ENCODE measurements at regions not wholly inside any gene's neighbourhood (a gene's known extent, or its start where the extent isn't known, plus 50 kb on each side); places are given as distances from the start of the nearest gene placed in this dataset.
A peak's percentile ranks its signal among the peaks of the same experiment; 100 is the strongest.

GRCh38 chr1:47507881-47508701, 70.2 kb downstream of the FOXD2 start:
- peak overlapping the region; percentile 32 to 66 (median 43) for H3K4me3 ChIP-seq (ENCODE audit: extremely low read depth in 1 of 4, insufficient read depth in 2 of 4, low read depth in 3 of 4, low read length in 4 of 4)
- H2BK5ac ChIP-seq (ENCODE audit: low read depth, low read length) = no peak overlapping the region
- FAIRE-seq (no peak), DNase-seq (ENCODE audit: low read depth in 1 of 2, low spot score in 2 of 2) (peak in 1 of 2 experiments; percentile 57)
- peaks cover 13% of the 10 kb centered on the region; the same call in 1 of the 2 replicates for H3K23me2 ChIP-seq (ENCODE audit: low read depth, low read length)
- H3K4ac ChIP-seq (replicated peaks; ENCODE audit: insufficient read length, low read depth, low read length) = no peak overlapping the region
- WGBS, 2 experiments (ENCODE audit: extremely low coverage in 1 of 2, insufficient coverage in 1 of 2, insufficient read length in 1 of 2, insufficient replicate concordance in 2 of 2, low coverage in 1 of 2, low lambda C conversion rate in 2 of 2, missing lambda C conversion rate in 1 of 2) = 4% methylated on average over 49 of the region's 77 CpGs; no CpG with 5 or more reads in 1 of the 2 experiments
- H4K5ac ChIP-seq (ENCODE audit: insufficient read length, low read depth, low read length) = no peak overlapping the region
- no peak overlapping the region; the same call in 1 of the 2 replicates for H4K8ac ChIP-seq (ENCODE audit: extremely low read depth, insufficient read depth, low read length)
- TF ChIP-seq POLR2AphosphoS5 (IDR thresholded peaks at IDR 0.05; ENCODE audit: low read depth, low read length) (no peak), CBX5 (IDR thresholded peaks at IDR 0.05; ENCODE audit: low read depth, low read length) (no peak), KDM4A (IDR thresholded peaks at IDR 0.05; ENCODE audit: low read depth, low read length, severe bottlenecking) (peak; percentile 58), E2F6 (IDR thresholded peaks at IDR 0.05) (peak; percentile 70), EZH2 (IDR thresholded peaks at IDR 0.05; ENCODE audit: low read depth, low read length, severe bottlenecking) (peak; percentile 76), SUZ12 (IDR thresholded peaks at IDR 0.05; ENCODE audit: low read length) (peak; percentile 89)
- H3K79me1 ChIP-seq (ENCODE audit: low read depth, low read length) = no peaks in the 10 kb centered on the region
- no peak overlapping the region for H3K23ac ChIP-seq (ENCODE audit: insufficient read length)
- H3K27ac ChIP-seq (ENCODE audit: low read depth, low read length) = no peak overlapping the region
- H3K14ac ChIP-seq (ENCODE audit: insufficient read length) = no peak overlapping the region
- CTCF ChIA-PET (ENCODE audit: partially characterized antibody) = interaction anchor here (0.6 to 3.6 kb wide), 18 partner anchors 9 to 218 kb away, joined by 3 to 29 read pairs (median 4); partner anchors contain the start of gene FOXD2
- no peak overlapping the region for H2BK120ac ChIP-seq (replicated peaks; ENCODE audit: low read depth, low read length)
- H3K4me2 ChIP-seq (ENCODE audit: insufficient read depth in 1 of 2, low read depth in 2 of 2, low read length in 2 of 2) = peak overlapping the region; percentile 76 to 78
- POLR2A ChIA-PET (ENCODE audit: partially characterized antibody) = interaction anchor here (1.0 kb wide), 1 partner anchor 10 kb away, joined by 6 read pairs; no protein-coding TSS in a partner anchor
- no peaks in the 10 kb centered on the region for H3K9me3 ChIP-seq (ENCODE audit: insufficient read depth in 2 of 2, low read depth in 1 of 2, low read length in 1 of 2)
- no peak overlapping the region for H2AFZ ChIP-seq (ENCODE audit: low read length)
- H3K56ac ChIP-seq (replicated peaks; ENCODE audit: insufficient read length, low read depth, low read length) = no peak overlapping the region
- H2BK12ac ChIP-seq (ENCODE audit: low read depth, low read length) = no peak overlapping the region
- H3K9ac ChIP-seq (replicated peaks in 1 of 4; ENCODE audit: extremely low read depth in 1 of 4, low read depth in 3 of 4, low read length in 3 of 4) = no peak overlapping the region
- peaks cover 22 to 53% (median 47%) of the 10 kb centered on the region in 4 experiments for H3K27me3 ChIP-seq (replicated peaks in 1 of 4; ENCODE audit: control insufficient read depth in 3 of 4, extremely low read depth in 1 of 4, insufficient read depth in 3 of 4, low read length in 3 of 4)
- no peaks in the 10 kb centered on the region for H3K36me3 ChIP-seq (ENCODE audit: control insufficient read depth in 2 of 4, insufficient read depth in 4 of 4, low read length in 3 of 4)
- peaks cover 0 to 5% (median 2%) of the 10 kb centered on the region in 4 experiments; a peak in 3 of 7 replicates for H3K4me1 ChIP-seq (replicated peaks in 1 of 4; ENCODE audit: control insufficient read depth in 3 of 4, insufficient read depth in 4 of 4, low read length in 3 of 4)
- no peak overlapping the region for H2AK5ac ChIP-seq (ENCODE audit: low read depth, low read length)
- H3K18ac ChIP-seq (ENCODE audit: extremely low read depth, low read length) = no peak overlapping the region
- peaks cover 0 to 3% of the 10 kb centered on the region in 2 experiments for H4K20me1 ChIP-seq (replicated peaks in 1 of 2; ENCODE audit: control insufficient read depth in 1 of 2, insufficient read depth in 2 of 2, low read length in 2 of 2)
- no peaks in the 10 kb centered on the region for H3K79me2 ChIP-seq (ENCODE audit: control insufficient read depth in 1 of 2, insufficient read depth in 2 of 2, low read length in 2 of 2)
- H2BK15ac ChIP-seq (ENCODE audit: low read length) = no peak overlapping the region
- H2BK20ac ChIP-seq (ENCODE audit: low read length) = no peak overlapping the region
- H4K91ac ChIP-seq (replicated peaks; ENCODE audit: insufficient read length, low read length) = no peak overlapping the region

All from H1 (cell line).